Smooth muscle cell (in vitro differentiated cells): ENCODE measurements at regions not wholly inside any gene's neighbourhood (a gene's known extent, or its start where the extent isn't known, plus 50 kb on each side); places are given as distances from the start of the nearest gene placed in this dataset.

Source experiments
- DNase-seq: peaks from one replicate; lab custom pipeline; 2025; ENCODE audit not compliant: unreplicated experiment; lab: John Stamatoyannopoulos, UW
- H2AFZ ChIP-seq: fragments of 200-600 bp; sonication (generic); 2 replicates; pipeline ENCODE4 v1.6.0; 2016; ENCODE audit warnings: antibody characterized with exemption, low read depth, mild to moderate bottlenecking
- H3F3A ChIP-seq: fragments of 200-600 bp; sonication (generic); 2 replicates; pipeline ENCODE4 v1.6.0; 2017; ENCODE audit warnings: antibody characterized with exemption, low read depth
- H3K27ac ChIP-seq: fragments of 200-600 bp; sonication (generic); 2 replicates; pipeline ENCODE4 v1.5.1; 2016; ENCODE audit warnings: low read depth, mild to moderate bottlenecking
- H3K27me3 ChIP-seq: fragments of 200-600 bp; sonication (generic); 2 replicates; pipeline ENCODE4 v1.6.1; 2016; ENCODE audit warnings: low read depth, mild to moderate bottlenecking
- H3K36me3 ChIP-seq: fragments of 200-600 bp; sonication (generic); 2 replicates; pipeline ENCODE4 v1.5.1; 2016; ENCODE audit warnings: low read depth
- H3K4me1 ChIP-seq: fragments of 200-600 bp; sonication (generic); 2 replicates; pipeline ENCODE4 v1.5.1; 2016; ENCODE audit warnings: low read depth
- H3K4me2 ChIP-seq: fragments of 200-600 bp; sonication (generic); 2 replicates; pipeline ENCODE4 v1.6.0; 2016; ENCODE audit warnings: mild to moderate bottlenecking
- H3K4me3 ChIP-seq: fragments of 200-600 bp; sonication (generic); 2 replicates; pipeline ENCODE4 v1.5.1; 2016; ENCODE audit warnings: mild to moderate bottlenecking
- H3K79me2 ChIP-seq: fragments of 200-600 bp; sonication (generic); 2 replicates; pipeline ENCODE4 v1.6.0; 2016; ENCODE audit warnings: low read depth, mild to moderate bottlenecking
- H3K9ac ChIP-seq: fragments of 200-600 bp; sonication (generic); 2 replicates; pipeline ENCODE4 v1.6.0; 2016; ENCODE audit warnings: low read depth
- H3K9me3 ChIP-seq: fragments of 200-600 bp; sonication (generic); replicated peaks from 2 replicates; pipeline ENCODE4 v1.5.1; 2016; ENCODE audit warnings: low read depth
- H4K20me1 ChIP-seq: fragments of 200-600 bp; sonication (generic); 2 replicates; pipeline ENCODE4 v1.6.0; 2016; ENCODE audit warnings: low read depth
- CTCF ChIP-seq: fragments of 200-600 bp; sonication (generic); IDR thresholded peaks from 2 replicates; pipeline ENCODE4 v1.5.1; 2017; ENCODE audit warnings: borderline replicate concordance, mild to moderate bottlenecking, antibody characterized with exemption; ENCODE audit not compliant: insufficient read depth, poor library complexity, severe bottlenecking
- WGBS: methylation state at CpG from one replicate; pipeline ENCODE4 v1.1.7; 2016; ENCODE audit warnings: low lambda C conversion rate; 5-methylcytosine and 5-hydroxymethylcytosine counted together

- Histone ChIP-seq H3K9me3 (no peaks in the 10 kb centered on the region), H3K4me1 (peaks cover 11% of the 10 kb centered on the region), H3K4me2 (no peak overlapping the region), H3K9ac (no peak overlapping the region), H3K27me3 (no peaks in the 10 kb centered on the region), H2AFZ (no peak overlapping the region), H3K27ac (no peak overlapping the region), H3K4me3 (no peak overlapping the region), H3F3A (peaks cover 8% of the 10 kb centered on the region), H3K79me2 (no peaks in the 10 kb centered on the region), H3K36me3 (no peaks in the 10 kb centered on the region), H4K20me1 (no peaks in the 10 kb centered on the region)
- TF ChIP-seq CTCF = no peak
- WGBS = 71% methylated on average over 8 of the region's 8 CpGs
- no peak for DNase-seq
These were observed 53.2 kb upstream of the C1QTNF7 start for GRCh38 chr4:15374656-15375055.

DNA sequence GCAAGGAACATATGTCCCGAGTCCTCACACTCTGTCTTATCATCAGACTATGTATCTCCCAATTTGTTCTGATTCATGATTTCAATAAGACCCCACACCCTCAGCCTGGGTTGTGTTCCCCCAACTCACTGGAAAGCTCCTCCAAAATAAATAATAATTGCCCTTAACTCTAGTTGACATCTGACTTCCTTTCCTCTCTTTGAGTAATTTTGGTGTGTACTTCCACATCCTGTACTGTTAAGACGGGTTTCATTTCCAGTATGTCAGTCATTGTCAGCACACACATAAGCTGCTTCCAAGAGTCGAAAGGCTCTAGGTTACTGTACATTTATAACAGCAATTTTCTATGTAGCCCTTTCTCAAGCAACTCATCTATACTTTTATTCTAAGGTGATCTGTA lies 52.2 kb upstream of the C1QTNF7 start:
- Histone ChIP-seq H3K79me2 (no peaks in the 10 kb centered on the region), H3K4me3 (no peak overlapping the region), H3F3A (peaks cover 8% of the 10 kb centered on the region), H3K4me1 (peaks cover 11% of the 10 kb centered on the region), H3K9me3 (no peaks in the 10 kb centered on the region), H3K27ac (no peak overlapping the region), H2AFZ (no peak overlapping the region), H3K27me3 (no peaks in the 10 kb centered on the region), H3K36me3 (no peaks in the 10 kb centered on the region), H3K9ac (no peak overlapping the region), H3K4me2 (no peak overlapping the region), H4K20me1 (no peaks in the 10 kb centered on the region)
- no peak for DNase-seq
- no peak for TF ChIP-seq CTCF
- 89% methylated on average over 3 of the region's 3 CpGs for WGBS

DNA sequence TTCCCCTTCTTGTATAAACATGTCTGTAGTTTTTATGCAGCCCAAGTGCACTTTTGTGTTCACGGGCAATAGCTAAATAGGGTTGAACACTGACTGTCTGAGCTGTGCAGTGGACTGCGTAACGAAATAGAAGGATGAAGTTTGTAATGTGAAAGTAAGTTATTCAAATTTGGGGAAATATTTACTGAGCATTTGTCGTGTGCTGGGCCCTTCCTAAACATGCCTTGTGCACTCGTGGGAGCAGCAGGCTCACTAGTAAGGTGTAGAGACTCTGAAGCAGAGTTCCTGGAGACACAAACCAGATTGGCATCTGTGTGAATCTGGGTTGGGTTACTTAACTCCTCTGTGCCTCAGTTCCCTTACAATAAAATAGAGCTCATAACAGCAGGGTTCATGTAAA lies 51.7 kb upstream of the C1QTNF7 start:
- peaks cover 8% of the 10 kb centered on the region for H3F3A ChIP-seq
- H3K79me2 ChIP-seq = no peaks in the 10 kb centered on the region
- H3K9me3 ChIP-seq = no peaks in the 10 kb centered on the region
- H3K4me3 ChIP-seq = no peak overlapping the region
- H3K4me2 ChIP-seq = no peak overlapping the region
- H3K9ac ChIP-seq = no peak overlapping the region
- H3K36me3 ChIP-seq = no peaks in the 10 kb centered on the region
- no peak overlapping the region for H2AFZ ChIP-seq
- no peak for TF ChIP-seq CTCF
- H3K4me1 ChIP-seq = peaks cover 11% of the 10 kb centered on the region
- 90% methylated on average over 5 of the region's 5 CpGs for WGBS
- no peak overlapping the region for H3K27ac ChIP-seq
- H3K27me3 ChIP-seq = no peaks in the 10 kb centered on the region
- H4K20me1 ChIP-seq = no peaks in the 10 kb centered on the region
- no peak for DNase-seq

- WGBS = 52% methylated on average over 2 of the region's 2 CpGs
- H3K4me2 ChIP-seq = no peak overlapping the region
- DNase-seq = no peak
These were observed 51.2 kb upstream of the C1QTNF7 start for GRCh38 chr4:15376594-15376993.

More at GRCh38 chr4:15376594-15376993, 51.2 kb upstream of the C1QTNF7 start:
- Histone ChIP-seq H3K4me1 (peaks cover 11% of the 10 kb centered on the region), H4K20me1 (no peaks in the 10 kb centered on the region), H3F3A (peaks cover 8% of the 10 kb centered on the region), H3K9ac (no peak overlapping the region), H3K27me3 (no peaks in the 10 kb centered on the region), H3K79me2 (no peaks in the 10 kb centered on the region), H2AFZ (no peak overlapping the region), H3K27ac (no peak overlapping the region), H3K9me3 (no peaks in the 10 kb centered on the region), H3K36me3 (no peaks in the 10 kb centered on the region), H3K4me3 (no peak overlapping the region)
- TF ChIP-seq CTCF = no peak
